HG02588 (cell line): ENCODE measurements at regions not wholly inside any gene's neighbourhood (a gene's known extent, or its start where the extent isn't known, plus 50 kb on each side); places are given as distances from the start of the nearest gene placed in this dataset.
A peak's percentile ranks its signal among the peaks of the same experiment; 100 is the strongest.

Experiments
- ATAC-seq: cut with Tn5 transposase; IDR thresholded peaks from one replicate; pipeline ENCODE4 v1.9.1; 2021; ENCODE audit warnings: mild to moderate bottlenecking, moderate library complexity; ENCODE audit not compliant: unreplicated experiment

GRCh38 chr10:131620904-131621303 is 279.9 kb upstream of the PPP2R2D start:
- no peak for ATAC-seq

- no peak for ATAC-seq
Observed at GRCh38 chr10:131621784-131622624, 278.8 kb upstream of the PPP2R2D start.

GRCh38 chr10:131625041-131625440 is 275.8 kb upstream of the PPP2R2D start:
- no peak for ATAC-seq

- ATAC-seq, result no peak
Observed at GRCh38 chr10:131626274-131626673, 274.5 kb upstream of the PPP2R2D start.

- no peak for ATAC-seq
Observed at GRCh38 chr10:131629026-131629770, 271.6 kb upstream of the PPP2R2D start.

- ATAC-seq, result no peak
Observed at GRCh38 chr10:131630772-131631258, 270.0 kb upstream of the PPP2R2D start.

- ATAC-seq, result no peak
Observed at GRCh38 chr10:131631619-131632018, 269.2 kb upstream of the PPP2R2D start.

GRCh38 chr10:131635564-131636015 is 265.2 kb upstream of the PPP2R2D start:
- ATAC-seq, result no peak

- ATAC-seq, result no peak
Observed at GRCh38 chr10:131636116-131636515, 264.7 kb upstream of the PPP2R2D start.

- ATAC-seq, result no peak
Observed at GRCh38 chr10:131636841-131637724, 263.7 kb upstream of the PPP2R2D start.

GRCh38 chr10:131638049-131638879 is 262.5 kb upstream of the PPP2R2D start:
- no peak for ATAC-seq

- no peak for ATAC-seq
Observed at GRCh38 chr10:131638880-131639278, 261.9 kb upstream of the PPP2R2D start.

GRCh38 chr10:131640045-131640644 is 260.7 kb upstream of the PPP2R2D start:
- no peak for ATAC-seq

- peak; percentile 98 for ATAC-seq
Observed at GRCh38 chr10:131641231-131641630, 259.6 kb upstream of the PPP2R2D start.

GRCh38 chr10:131641898-131642297 is 258.9 kb upstream of the PPP2R2D start:
- ATAC-seq, result no peak

GRCh38 chr10:131642966-131643365 is 257.8 kb upstream of the PPP2R2D start:
- no peak for ATAC-seq

- no peak for ATAC-seq
Observed at GRCh38 chr10:131644289-131644688, 256.5 kb upstream of the PPP2R2D start.

- ATAC-seq, result no peak
Observed at GRCh38 chr10:131644864-131645658, 255.7 kb upstream of the PPP2R2D start.

GRCh38 chr10:131645756-131646155 is 255.1 kb upstream of the PPP2R2D start:
- no peak for ATAC-seq
